Thyroid gland (tissue), 4 donors: ENCODE measurements at regions not wholly inside any gene's neighbourhood (a gene's known extent, or its start where the extent isn't known, plus 50 kb on each side); places are given as distances from the start of the nearest gene placed in this dataset.
"Not testable (repeated sequence)": the region's sequence is repeated elsewhere in the genome, so short reads cannot be mapped to it uniquely, and the experiment has no call there.

ENCODE experiments used
- DNase-seq, 2 donors: peaks; one replicate each; pipeline ENCODE4 v3.0.0-alpha.2; 2019
- H3K27ac ChIP-seq, 3 donors: fragments of 200-600 bp; sonication (generic); 1 replicate in 2 of 3; 2 replicates in 1 of 3; pipeline ENCODE4 v1.5.1; 2016 to 2019; ENCODE audit warnings: mild to moderate bottlenecking in 1 of 3, moderate library complexity in 1 of 3
- H3K27me3 ChIP-seq: fragments of 200-600 bp; sonication (generic); one replicate; pipeline ENCODE4 v1.5.1; 2019
- H3K36me3 ChIP-seq, 2 donors: fragments of 200-600 bp; sonication (generic); one replicate each; pipeline ENCODE4 v1.5.1; 2016 to 2019
- H3K4me1 ChIP-seq, 2 donors: fragments of 200-600 bp; sonication (generic); one replicate each; pipeline ENCODE4 v1.5.1; 2017 to 2019
- H3K4me3 ChIP-seq, 3 donors: fragments of 200-600 bp; sonication (generic); replicated peaks in 1 of 3; 1 replicate in 2 of 3; 2 replicates in 1 of 3; pipeline ENCODE4 v1.5.1; 2016; ENCODE audit warnings: mild to moderate bottlenecking in 1 of 3
- H3K9me3 ChIP-seq: fragments of 200-600 bp; sonication (generic); one replicate; pipeline ENCODE4 v1.5.1; 2017
- CTCF ChIP-seq, 6 experiments: fragments of 200-600 bp in 3 of 6; fragments of 450-650 bp in 3 of 6; sonication (generic) in 3 of 6; IDR thresholded peaks; one replicate each; pipeline ENCODE4 v1.5.1; 2016 to 2019; ENCODE audit warnings: antibody characterized with exemption in 6 of 6, mild to moderate bottlenecking in 2 of 6, inconsistent platforms in 1 of 6, moderate library complexity in 1 of 6
- POLR2A ChIP-seq, 2 donors: fragments of 450-650 bp; IDR thresholded peaks; one replicate each; pipeline ENCODE4 v1.6.1; 2017; ENCODE audit warnings: antibody characterized with exemption in 2 of 2, mild to moderate bottlenecking in 2 of 2, moderate library complexity in 1 of 2
- WGBS, 2 donors: methylation state at CpG; one replicate each; pipeline ENCODE4 v1.1.5; 2017; 5-methylcytosine and 5-hydroxymethylcytosine counted together
- intact Hi-C: fragments of 100-400 bp; cut with DNase I; formaldehyde crosslinking; loops from one replicate; pipeline ENCODE4 v1.15.1; 2023

GRCh38 chr7:142470544-142470830 lies 212.6 kb upstream of the PRSS58 start:
- no peak overlapping the region for H3K27ac ChIP-seq
- 91 to 92% methylated on average over 2 of the region's 2 CpGs for WGBS, 2 donors

DNA sequence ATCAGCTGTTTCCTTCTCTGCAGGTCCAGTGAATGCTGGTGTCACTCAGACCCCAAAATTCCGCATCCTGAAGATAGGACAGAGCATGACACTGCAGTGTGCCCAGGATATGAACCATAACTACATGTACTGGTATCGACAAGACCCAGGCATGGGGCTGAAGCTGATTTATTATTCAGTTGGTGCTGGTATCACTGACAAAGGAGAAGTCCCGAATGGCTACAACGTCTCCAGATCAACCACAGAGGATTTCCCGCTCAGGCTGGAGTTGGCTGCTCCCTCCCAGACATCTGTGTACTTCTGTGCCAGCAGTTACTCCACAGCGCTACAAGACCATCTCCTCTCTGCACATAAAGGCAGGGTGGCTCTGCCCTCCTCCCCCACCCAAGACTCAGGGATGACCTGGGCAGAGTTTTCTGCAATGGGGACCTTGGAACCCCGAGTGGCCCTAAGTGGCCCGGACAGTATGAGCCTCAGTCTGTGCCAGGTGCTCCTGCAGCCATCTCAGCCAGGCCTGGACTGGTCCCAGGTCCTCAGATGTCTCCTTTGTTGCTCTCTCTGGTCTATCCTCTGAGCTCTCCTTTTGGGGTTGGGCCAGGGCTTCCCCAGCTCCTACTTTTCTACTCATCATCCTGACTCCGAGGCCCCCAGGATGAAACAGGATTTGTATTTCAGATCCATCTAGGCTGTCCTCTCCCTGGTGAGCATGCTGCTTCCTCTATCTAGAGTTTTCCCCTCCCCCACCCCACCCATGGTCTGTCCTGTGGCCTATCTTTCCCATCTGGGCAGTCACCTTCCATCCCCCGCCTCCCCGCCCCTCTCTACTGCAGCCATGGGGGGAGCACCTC lies 212.1 kb upstream of the PRSS58 start:
- intact Hi-C loops: no loop called here
- H3K27me3 ChIP-seq: no peaks in the 10 kb centered on the region
- H3K4me3 ChIP-seq: no peak overlapping the region
- no peaks in the 10 kb centered on the region for H3K36me3 ChIP-seq
- WGBS, 2 donors: 93 to 98% methylated on average over 9 of the region's 11 CpGs
- H3K4me1 ChIP-seq: no peaks in the 10 kb centered on the region
- TF ChIP-seq CTCF (IDR thresholded peaks at IDR 0.05) (no peak), POLR2A (IDR thresholded peaks at IDR 0.05) (no peak)
- no peak overlapping the region for H3K27ac ChIP-seq
- no peaks in the 10 kb centered on the region for H3K9me3 ChIP-seq
- DNase-seq: no peak

More at GRCh38 chr7:142470544-142470830, 212.6 kb upstream of the PRSS58 start:
- intact Hi-C loops: no loop called here
- Histone ChIP-seq H3K4me1 (no peaks in the 10 kb centered on the region), H3K27me3 (no peaks in the 10 kb centered on the region), H3K9me3 (no peaks in the 10 kb centered on the region), H3K36me3 (no peaks in the 10 kb centered on the region), H3K4me3 (no peak overlapping the region)
- TF ChIP-seq CTCF (IDR thresholded peaks at IDR 0.05): no peak
- no peak for TF ChIP-seq POLR2A (IDR thresholded peaks at IDR 0.05)
- DNase-seq: no peak

- Histone ChIP-seq H3K9me3 (no peaks in the 10 kb centered on the region), H3K27me3 (no peaks in the 10 kb centered on the region), H3K27ac (no peak overlapping the region), H3K4me3 (no peak overlapping the region), H3K36me3 (no peaks in the 10 kb centered on the region), H3K4me1 (no peaks in the 10 kb centered on the region)
- no peak for DNase-seq
- 85 to 94% methylated on average over 6 of the region's 6 CpGs for WGBS, 2 donors
- intact Hi-C loops: no loop called here
- TF ChIP-seq CTCF (IDR thresholded peaks at IDR 0.05): no peak
These were observed 211.2 kb upstream of the PRSS58 start for GRCh38 chr7:142468871-142469665.

DNA sequence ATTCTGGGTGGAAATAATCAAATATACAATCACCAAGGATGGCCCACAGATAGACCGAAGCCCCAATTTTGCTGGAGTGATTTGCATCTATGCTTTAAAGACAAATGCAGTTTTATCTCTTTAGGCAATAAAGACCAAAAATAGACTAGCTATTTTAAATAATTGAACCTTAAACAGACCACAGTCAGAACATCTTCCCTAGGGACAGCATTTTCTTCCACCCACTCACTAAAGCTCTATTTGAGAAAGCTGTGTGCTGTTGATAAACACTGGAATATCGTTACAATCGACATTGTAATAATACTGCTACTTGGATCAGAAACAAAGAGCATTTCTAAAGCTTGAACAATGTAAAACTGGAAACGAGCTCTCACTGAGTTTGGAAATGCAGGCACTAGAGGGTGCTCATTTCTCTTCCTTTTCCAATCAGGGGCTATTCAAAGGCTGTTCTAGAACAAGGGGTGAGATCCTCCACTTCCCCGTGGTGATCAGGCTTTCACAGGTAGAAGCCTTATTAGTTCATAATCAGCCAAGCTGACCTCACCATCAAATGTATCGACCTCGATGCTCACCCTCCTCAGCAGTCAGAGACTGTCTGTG lies 209.3 kb upstream of the PRSS58 start:
- 52 to 56% methylated on average over 7 of the region's 7 CpGs for WGBS, 2 donors
- intact Hi-C loops, H3K27ac ChIP-seq: not testable (repeated sequence)

GRCh38 chr7:142463401-142463850 lies 205.6 kb upstream of the PRSS58 start:
- no peaks in the 10 kb centered on the region for H3K36me3 ChIP-seq
- no peaks in the 10 kb centered on the region for H3K27me3 ChIP-seq
- H3K4me3 ChIP-seq: no peak overlapping the region
- 57 to 69% methylated on average over 6 of the region's 6 CpGs for WGBS, 2 donors
- TF ChIP-seq CTCF (IDR thresholded peaks at IDR 0.05): no peak
- no peak for TF ChIP-seq POLR2A (IDR thresholded peaks at IDR 0.05)
- H3K27ac ChIP-seq: no peak overlapping the region
- DNase-seq: no peak
- no peaks in the 10 kb centered on the region for H3K9me3 ChIP-seq
- intact Hi-C loops: no loop called here
- H3K4me1 ChIP-seq: peaks cover 0 to 6% of the 10 kb centered on the region in 2 donors

More for the DNA sequence above, 209.3 kb upstream of the PRSS58 start:
- H3K4me3 ChIP-seq, H3K36me3 ChIP-seq, H3K4me1 ChIP-seq, H3K9me3 ChIP-seq, DNase-seq, H3K27me3 ChIP-seq: not testable (repeated sequence)
